GM23338 (cell line): ENCODE measurements at regions not wholly inside any gene's neighbourhood (a gene's known extent, or its start where the extent isn't known, plus 50 kb on each side); places are given as distances from the start of the nearest gene placed in this dataset.

Experiments
- ATAC-seq: fragments of 200-7000 bp; cut with Tn5 transposase; 3 replicates; pipeline ENCODE4 v1.9.1; 2020
- DNase-seq: peaks from one replicate; pipeline ENCODE4 v3.0.0-alpha.2; 2015; ENCODE audit warnings: low spot score
- H2AFZ ChIP-seq: fragments of 200-600 bp; sonication (generic); 2 replicates; pipeline ENCODE4 v1.8.0; 2016; ENCODE audit warnings: antibody characterized with exemption, mild to moderate bottlenecking, moderate library complexity
- H3F3A ChIP-seq: fragments of 200-600 bp; sonication (generic); replicated peaks from 2 replicates; pipeline ENCODE4 v1.8.0; 2017; ENCODE audit warnings: antibody characterized with exemption, mixed run types, low read depth
- H3K27ac ChIP-seq: fragments of 200-600 bp; sonication (generic); 2 replicates; pipeline ENCODE4 v1.6.1; 2016; ENCODE audit warnings: low read depth
- H3K27me3 ChIP-seq: fragments of 200-600 bp; sonication (generic); 2 replicates; pipeline ENCODE4 v1.8.0; 2016; ENCODE audit warnings: mild to moderate bottlenecking, mixed run types, moderate library complexity; ENCODE audit not compliant: insufficient read depth
- H3K36me3 ChIP-seq: fragments of 200-600 bp; sonication (generic); 2 replicates; pipeline ENCODE4 v1.8.0; 2016; ENCODE audit warnings: mild to moderate bottlenecking; ENCODE audit not compliant: insufficient read depth
- H3K4me1 ChIP-seq: fragments of 200-600 bp; sonication (generic); 2 replicates; pipeline ENCODE4 v1.8.0; 2016; ENCODE audit warnings: mild to moderate bottlenecking, moderate library complexity; ENCODE audit not compliant: insufficient read depth
- H3K4me2 ChIP-seq: fragments of 200-600 bp; sonication (generic); 2 replicates; pipeline ENCODE4 v1.7.1; 2017; ENCODE audit warnings: mixed run types
- H3K4me3 ChIP-seq: fragments of 200-600 bp; sonication (generic); 2 replicates; pipeline ENCODE4 v1.6.1; 2016; ENCODE audit warnings: mixed run types
- H3K79me2 ChIP-seq: fragments of 200-600 bp; sonication (generic); replicated peaks from 2 replicates; pipeline ENCODE4 v1.8.0; 2017; ENCODE audit warnings: mild to moderate bottlenecking; ENCODE audit not compliant: insufficient read depth
- H3K9me2 ChIP-seq: fragments of 200-600 bp; sonication (generic); 2 replicates; pipeline ENCODE4 v1.8.0; 2017; ENCODE audit not compliant: insufficient read depth
- H4K20me1 ChIP-seq: fragments of 200-600 bp; sonication (generic); replicated peaks from 2 replicates; pipeline ENCODE4 v1.8.0; 2017; ENCODE audit warnings: mild to moderate bottlenecking; ENCODE audit not compliant: insufficient read depth
- H3K27ac Mint-ChIP-seq: 2 replicates; pipeline ENCODE4 v1.8.0; 2020; ENCODE audit warnings: inconsistent platforms, mild to moderate bottlenecking, moderate library complexity, mixed read lengths
- H3K27me3 Mint-ChIP-seq: 3 replicates; pipeline ENCODE4 v1.8.0; 2022; ENCODE audit warnings: low read depth, mild to moderate bottlenecking, moderate library complexity, mixed read lengths, inconsistent platforms; ENCODE audit not compliant: insufficient read depth, poor library complexity
- H3K36me3 Mint-ChIP-seq: 3 replicates; pipeline ENCODE4 v1.8.0; 2021; ENCODE audit warnings: low read depth, mild to moderate bottlenecking, inconsistent platforms, moderate library complexity, mixed read lengths
- H3K4me1 Mint-ChIP-seq: 3 replicates; pipeline ENCODE4 v1.8.0; 2020; ENCODE audit warnings: mild to moderate bottlenecking, inconsistent platforms, mixed read lengths
- H3K4me3 Mint-ChIP-seq: 3 replicates; pipeline ENCODE4 v1.8.0; 2021; ENCODE audit warnings: moderate library complexity, mild to moderate bottlenecking, inconsistent platforms, mixed read lengths
- H3K9me3 Mint-ChIP-seq: 3 replicates; pipeline ENCODE4 v1.8.0; 2020; ENCODE audit warnings: moderate library complexity, mild to moderate bottlenecking, inconsistent platforms, mixed read lengths
- CREB1 ChIP-seq: fragments of 250-450 bp; sonication (Bioruptor Pico); IDR thresholded peaks from 2 replicates; pipeline ENCODE4 v1.5.0; 2020; ENCODE audit warnings: low read depth, mild to moderate bottlenecking, moderate library complexity
- CTCF ChIP-seq, 2 experiments: fragments of 200-600 bp in 1 of 2; sonication (generic) in 1 of 2; conservative IDR thresholded peaks; 2 replicates each; pipeline versions ENCODE4 v1.5.1 to v1.6.1; 2016 to 2017; ENCODE audit warnings: antibody characterized with exemption in 2 of 2, low read depth in 2 of 2, mild to moderate bottlenecking in 2 of 2, moderate library complexity in 1 of 2
- ETS1 ChIP-seq: IDR thresholded peaks from 2 replicates; pipeline ENCODE4 v1.6.1; 2016; ENCODE audit warnings: antibody characterized with exemption
- EZH2 ChIP-seq: fragments of 200-600 bp; sonication (generic); IDR thresholded peaks from one replicate; pipeline ENCODE4 v1.8.0; 2017; ENCODE audit warnings: antibody characterized with exemption, mild to moderate bottlenecking, low read depth; ENCODE audit not compliant: unreplicated experiment
- EZH2phosphoT487 ChIP-seq: fragments of 200-600 bp; sonication (generic); IDR thresholded peaks from one replicate; pipeline ENCODE4 v1.8.1; 2018; ENCODE audit warnings: antibody characterized with exemption; ENCODE audit not compliant: unreplicated experiment
- JUNB ChIP-seq: IDR thresholded peaks from one replicate; pipeline ENCODE4 v1.6.1; 2016; ENCODE audit warnings: antibody characterized with exemption; ENCODE audit not compliant: unreplicated experiment
- NANOG ChIP-seq: IDR thresholded peaks from 2 replicates; pipeline ENCODE4 v1.6.1; 2016; ENCODE audit warnings: antibody characterized with exemption, borderline replicate concordance
- POLR2AphosphoS5 ChIP-seq: IDR thresholded peaks from 2 replicates; pipeline ENCODE4 v1.6.1; 2016; ENCODE audit warnings: antibody characterized with exemption, low read depth
- STAT1 ChIP-seq: IDR thresholded peaks from one replicate; pipeline ENCODE4 v1.6.1; 2016; ENCODE audit warnings: antibody characterized with exemption; ENCODE audit not compliant: unreplicated experiment
- ZNF114 ChIP-seq: fragments of 250-450 bp; sonication (Bioruptor Pico); IDR thresholded peaks from 2 replicates; pipeline ENCODE4 v1.5.0; 2020; ENCODE audit warnings: mild to moderate bottlenecking, moderate library complexity
- ZNF331 ChIP-seq: fragments of 250-450 bp; sonication (Bioruptor Pico); IDR thresholded peaks from 2 replicates; pipeline ENCODE4 v1.5.0; 2020; ENCODE audit warnings: low read depth, mild to moderate bottlenecking, moderate library complexity
- ZNF462 ChIP-seq: fragments of 250-450 bp; sonication (Bioruptor Pico); IDR thresholded peaks from 2 replicates; pipeline ENCODE4 v1.5.0; 2020; ENCODE audit warnings: mild to moderate bottlenecking, moderate library complexity

GRCh38 chr2:11974573-11974972 is 228.1 kb downstream of the LPIN1 start:
- no peaks in the 10 kb centered on the region for H3K79me2 ChIP-seq
- Mint-ChIP-seq H3K27me3 (peaks cover 5% of the 10 kb centered on the region), H3K27ac (no peak overlapping the region), H3K36me3 (peaks cover 12% of the 10 kb centered on the region; the same call in 2 of the 3 replicates), H3K4me1 (peaks cover 9% of the 10 kb centered on the region), H3K4me3 (no peak overlapping the region), H3K9me3 (peaks cover 14% of the 10 kb centered on the region)
- no peak for TF ChIP-seq NANOG
- TF ChIP-seq ZNF462 (CRISPR knock-in tag), result no peak
- no peak for TF ChIP-seq ZNF331 (CRISPR knock-in tag)
- no peak for TF ChIP-seq JUNB
- H3K36me3 ChIP-seq, result no peaks in the 10 kb centered on the region
- H3K4me1 ChIP-seq, result peaks cover 3% of the 10 kb centered on the region; the same call in 1 of the 2 replicates
- H3K27me3 ChIP-seq, result no peaks in the 10 kb centered on the region
- ATAC-seq (no peak), DNase-seq (no peak)
- no peak overlapping the region for H3K27ac ChIP-seq
- H4K20me1 ChIP-seq, result no peaks in the 10 kb centered on the region
- H3K4me2 ChIP-seq, result no peak overlapping the region
- H3K4me3 ChIP-seq, result no peak overlapping the region
- peaks cover 5% of the 10 kb centered on the region; the same call in 1 of the 2 replicates for H3K9me2 ChIP-seq
- no peak overlapping the region for H2AFZ ChIP-seq
- H3F3A ChIP-seq, result no peaks in the 10 kb centered on the region

GRCh38 chr2:11975373-11975772 is 228.9 kb downstream of the LPIN1 start:
- Mint-ChIP-seq H3K36me3 (peaks cover 12% of the 10 kb centered on the region; the same call in 2 of the 3 replicates), H3K27me3 (peaks cover 7% of the 10 kb centered on the region), H3K9me3 (peaks cover 14% of the 10 kb centered on the region), H3K4me1 (peaks cover 11% of the 10 kb centered on the region), H3K27ac (no peak overlapping the region), H3K4me3 (no peak overlapping the region)
- peaks cover 4% of the 10 kb centered on the region; the same call in 1 of the 2 replicates for H3K4me1 ChIP-seq
- H3K27ac ChIP-seq, result no peak overlapping the region
- peaks cover 5% of the 10 kb centered on the region; the same call in 1 of the 2 replicates for H3K9me2 ChIP-seq
- H3K4me3 ChIP-seq, result no peak overlapping the region
- no peaks in the 10 kb centered on the region for H3F3A ChIP-seq
- H3K79me2 ChIP-seq, result no peaks in the 10 kb centered on the region
- H3K27me3 ChIP-seq, result no peaks in the 10 kb centered on the region
- no peaks in the 10 kb centered on the region for H3K36me3 ChIP-seq
- no peak for DNase-seq
- no peak overlapping the region for H3K4me2 ChIP-seq
- no peak for ATAC-seq
- H2AFZ ChIP-seq, result no peak overlapping the region
- no peaks in the 10 kb centered on the region for H4K20me1 ChIP-seq
- TF ChIP-seq POLR2AphosphoS5, result no peak
- TF ChIP-seq CTCF (conservative IDR thresholded peaks at IDR 0.05; ENCODE audit: low read depth in 2 of 2), result no peak
- TF ChIP-seq JUNB, result no peak
- TF ChIP-seq ETS1, result no peak
- TF ChIP-seq STAT1, result no peak
- no peak for TF ChIP-seq EZH2
- TF ChIP-seq EZH2phosphoT487, result no peak
- no peak for TF ChIP-seq NANOG
- TF ChIP-seq CREB1, result no peak
- no peak for TF ChIP-seq ZNF114 (CRISPR knock-in tag)
